ENCODE measurements at regions not wholly inside any gene's neighbourhood (a gene's known extent, or its start where the extent isn't known, plus 50 kb on each side); places are given as distances from the start of the nearest gene placed in this dataset.

DNA sequence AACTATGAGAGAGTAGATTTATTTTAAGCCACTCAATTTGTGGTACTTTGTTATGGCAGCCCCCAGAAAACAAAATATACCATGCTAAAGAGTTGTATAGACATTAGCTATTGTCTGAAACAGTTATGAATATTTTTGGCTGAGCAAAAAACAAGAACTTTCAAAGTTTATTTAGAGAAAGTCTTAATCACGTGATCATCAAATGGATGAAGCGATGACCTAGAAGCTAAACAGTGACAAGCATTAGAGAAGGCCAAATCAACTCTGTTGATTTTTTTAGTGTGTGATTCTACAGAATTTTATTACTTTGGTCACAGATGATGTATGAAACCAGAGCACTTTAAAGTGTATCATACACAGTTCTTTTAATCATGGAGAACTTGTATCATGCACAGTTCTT is 1247.9 kb upstream of the MAP3K7 start:
- no peak overlapping the region for H3K4me2 ChIP-seq
- FAIRE-seq (no peak), DNase-seq (ENCODE audit: low read depth in 1 of 2, low spot score in 1 of 2) (no peak), ATAC-seq (no peak)
- ChIA-PET POLR2A (no interaction called here), CTCF (no interaction called here)
- no peaks in the 10 kb centered on the region for H3K4me1 ChIP-seq
- H3K9me3 ChIP-seq = no peaks in the 10 kb centered on the region
- H3K27ac ChIP-seq = no peak overlapping the region
- 4% methylated on average over 2 of the region's 2 CpGs for WGBS (ENCODE audit: missing lambda C conversion rate)
- no peak overlapping the region for H3K4me3 ChIP-seq
- TF ChIP-seq JUNB (IDR thresholded peaks at IDR 0.05) = no peak
- no peak for TF ChIP-seq CEBPB (IDR thresholded peaks at IDR 0.05)
- TF ChIP-seq MYC (IDR thresholded peaks at IDR 0.05; ENCODE audit: borderline replicate concordance, low read length) = no peak
- TF ChIP-seq NFE2L2 (conservative IDR thresholded peaks at IDR 0.05; ENCODE audit: low read length) = no peak
- TF ChIP-seq, protein P1, sequence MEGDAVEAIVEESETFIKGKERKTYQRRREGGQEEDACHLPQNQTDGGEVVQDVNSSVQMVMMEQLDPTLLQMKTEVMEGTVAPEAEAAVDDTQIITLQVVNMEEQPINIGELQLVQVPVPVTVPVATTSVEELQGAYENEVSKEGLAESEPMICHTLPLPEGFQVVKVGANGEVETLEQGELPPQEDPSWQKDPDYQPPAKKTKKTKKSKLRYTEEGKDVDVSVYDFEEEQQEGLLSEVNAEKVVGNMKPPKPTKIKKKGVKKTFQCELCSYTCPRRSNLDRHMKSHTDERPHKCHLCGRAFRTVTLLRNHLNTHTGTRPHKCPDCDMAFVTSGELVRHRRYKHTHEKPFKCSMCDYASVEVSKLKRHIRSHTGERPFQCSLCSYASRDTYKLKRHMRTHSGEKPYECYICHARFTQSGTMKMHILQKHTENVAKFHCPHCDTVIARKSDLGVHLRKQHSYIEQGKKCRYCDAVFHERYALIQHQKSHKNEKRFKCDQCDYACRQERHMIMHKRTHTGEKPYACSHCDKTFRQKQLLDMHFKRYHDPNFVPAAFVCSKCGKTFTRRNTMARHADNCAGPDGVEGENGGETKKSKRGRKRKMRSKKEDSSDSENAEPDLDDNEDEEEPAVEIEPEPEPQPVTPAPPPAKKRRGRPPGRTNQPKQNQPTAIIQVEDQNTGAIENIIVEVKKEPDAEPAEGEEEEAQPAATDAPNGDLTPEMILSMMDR (IDR thresholded peaks at IDR 0.05) = no peak
- no peak for TF ChIP-seq SMC3 (IDR thresholded peaks at IDR 0.05)
- TF ChIP-seq, protein P2, sequence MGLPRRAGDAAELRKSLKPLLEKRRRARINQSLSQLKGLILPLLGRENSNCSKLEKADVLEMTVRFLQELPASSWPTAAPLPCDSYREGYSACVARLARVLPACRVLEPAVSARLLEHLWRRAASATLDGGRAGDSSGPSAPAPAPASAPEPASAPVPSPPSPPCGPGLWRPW (IDR thresholded peaks at IDR 0.05) = no peak
- no peak for TF ChIP-seq KDM1A (IDR thresholded peaks at IDR 0.05; ENCODE audit: low read depth)
- TF ChIP-seq, protein P3, sequence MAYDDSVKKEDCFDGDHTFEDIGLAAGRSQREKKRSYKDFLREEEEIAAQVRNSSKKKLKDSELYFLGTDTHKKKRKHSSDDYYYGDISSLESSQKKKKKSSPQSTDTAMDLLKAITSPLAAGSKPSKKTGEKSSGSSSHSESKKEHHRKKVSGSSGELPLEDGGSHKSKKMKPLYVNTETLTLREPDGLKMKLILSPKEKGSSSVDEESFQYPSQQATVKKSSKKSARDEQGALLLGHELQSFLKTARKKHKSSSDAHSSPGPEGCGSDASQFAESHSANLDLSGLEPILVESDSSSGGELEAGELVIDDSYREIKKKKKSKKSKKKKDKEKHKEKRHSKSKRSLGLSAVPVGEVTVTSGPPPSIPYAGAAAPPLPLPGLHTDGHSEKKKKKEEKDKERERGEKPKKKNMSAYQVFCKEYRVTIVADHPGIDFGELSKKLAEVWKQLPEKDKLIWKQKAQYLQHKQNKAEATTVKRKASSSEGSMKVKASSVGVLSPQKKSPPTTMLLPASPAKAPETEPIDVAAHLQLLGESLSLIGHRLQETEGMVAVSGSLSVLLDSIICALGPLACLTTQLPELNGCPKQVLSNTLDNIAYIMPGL (CRISPR knock-in tag; IDR thresholded peaks at IDR 0.05; ENCODE audit: borderline replicate concordance) = no peak
- TF ChIP-seq MAZ (IDR thresholded peaks at IDR 0.05; ENCODE audit: borderline replicate concordance, low read depth, low read length) = no peak
- TF ChIP-seq PHF8 (IDR thresholded peaks at IDR 0.05; ENCODE audit: borderline replicate concordance, low read depth) = no peak
- TF ChIP-seq KDM5A (IDR thresholded peaks at IDR 0.05) = no peak
- TF ChIP-seq HOXA7 (CRISPR knock-in tag; IDR thresholded peaks at IDR 0.05) = no peak
- TF ChIP-seq POLR2AphosphoS2 (conservative IDR thresholded peaks at IDR 0.05; ENCODE audit: low read length) = no peak
- no peak for TF ChIP-seq RCOR1 (IDR thresholded peaks at IDR 0.05; ENCODE audit: low read depth, low read length)
- TF ChIP-seq RFX5 (IDR thresholded peaks at IDR 0.05) = no peak

DNA sequence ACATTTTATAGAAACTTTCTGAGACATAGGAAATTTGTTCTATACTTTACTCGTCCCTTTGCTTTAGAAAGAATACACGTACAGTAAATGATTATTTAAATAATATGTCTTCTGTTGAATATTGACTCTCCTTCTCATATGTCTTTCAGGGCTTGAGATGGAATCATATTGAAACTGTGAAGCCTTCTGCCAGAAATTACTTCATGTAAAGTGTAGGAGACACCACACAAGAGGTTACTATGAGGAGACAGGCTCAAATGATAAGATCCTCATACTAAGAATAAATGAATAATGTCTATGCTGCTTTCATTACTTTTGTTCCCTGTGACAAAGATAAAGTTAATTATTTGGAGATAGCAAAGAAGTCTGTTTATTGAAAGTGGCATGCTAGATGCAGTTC is 1240.3 kb upstream of the MAP3K7 start:
- 13% methylated on average over 2 of the region's 2 CpGs for WGBS (ENCODE audit: missing lambda C conversion rate)
- no peak overlapping the region for H3K4me3 ChIP-seq
- no peaks in the 10 kb centered on the region for H3K4me1 ChIP-seq
- ATAC-seq (no peak), FAIRE-seq (no peak), DNase-seq (ENCODE audit: low read depth in 1 of 2, low spot score in 1 of 2) (no peak)
- POLR2A ChIA-PET = no interaction called here
- CTCF ChIA-PET = no interaction called here
- no peak overlapping the region for H3K4me2 ChIP-seq
- no peaks in the 10 kb centered on the region for H3K9me3 ChIP-seq
- no peak overlapping the region for H3K27ac ChIP-seq
- TF ChIP-seq, protein P4, sequence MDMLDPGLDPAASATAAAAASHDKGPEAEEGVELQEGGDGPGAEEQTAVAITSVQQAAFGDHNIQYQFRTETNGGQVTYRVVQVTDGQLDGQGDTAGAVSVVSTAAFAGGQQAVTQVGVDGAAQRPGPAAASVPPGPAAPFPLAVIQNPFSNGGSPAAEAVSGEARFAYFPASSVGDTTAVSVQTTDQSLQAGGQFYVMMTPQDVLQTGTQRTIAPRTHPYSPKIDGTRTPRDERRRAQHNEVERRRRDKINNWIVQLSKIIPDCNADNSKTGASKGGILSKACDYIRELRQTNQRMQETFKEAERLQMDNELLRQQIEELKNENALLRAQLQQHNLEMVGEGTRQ (IDR thresholded peaks at IDR 0.05) = no peak
- no peak for TF ChIP-seq FOXS1 (CRISPR knock-in tag; IDR thresholded peaks at IDR 0.05)
- no peak for TF ChIP-seq HOXA7 (CRISPR knock-in tag; IDR thresholded peaks at IDR 0.05)
- TF ChIP-seq, protein P2 (IDR thresholded peaks at IDR 0.05) = no peak
- TF ChIP-seq CBX2 (IDR thresholded peaks at IDR 0.05; ENCODE audit: borderline replicate concordance, low read depth) = no peak

DNA sequence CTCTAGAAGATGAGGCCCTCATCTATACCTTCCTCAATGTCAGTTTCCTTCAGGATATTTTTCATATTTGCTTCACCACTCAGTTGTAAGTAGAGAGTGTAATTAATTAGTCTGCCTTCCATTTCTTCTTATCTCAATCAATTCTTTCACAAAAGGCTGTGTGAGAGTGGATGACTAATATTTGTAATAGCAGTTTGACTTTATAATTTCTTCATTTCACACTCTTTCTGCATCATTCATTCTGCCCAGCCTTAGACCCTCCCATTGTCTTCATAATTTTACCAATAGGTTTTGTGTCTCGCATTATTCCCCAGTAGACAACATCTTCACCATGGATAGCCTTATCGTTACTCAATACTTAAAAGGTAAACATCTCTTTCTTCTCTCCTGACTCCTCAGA is 1239.3 kb upstream of the MAP3K7 start:
- ATAC-seq (no peak), FAIRE-seq (no peak), DNase-seq (ENCODE audit: low read depth in 1 of 2, low spot score in 1 of 2) (no peak)
- no peak for TF ChIP-seq POLR2AphosphoS2 (conservative IDR thresholded peaks at IDR 0.05; ENCODE audit: low read length)
- TF ChIP-seq ZC3H11A (IDR thresholded peaks at IDR 0.05) = no peak
- TF ChIP-seq CHD2 (IDR thresholded peaks at IDR 0.05; ENCODE audit: low read length, partially characterized antibody) = no peak
- ChIA-PET CTCF (no interaction called here), POLR2A (interaction anchor here (0.7 kb wide), 1 partner anchor 1473 kb away, joined by 4 read pairs; no protein-coding TSS in a partner anchor)
- WGBS (ENCODE audit: missing lambda C conversion rate) = 7% methylated on average over 2 of the region's 2 CpGs
- no peak overlapping the region for H3K4me3 ChIP-seq
- no peak overlapping the region for H3K4me2 ChIP-seq
- H3K4me1 ChIP-seq = no peaks in the 10 kb centered on the region
- H3K9me3 ChIP-seq = no peaks in the 10 kb centered on the region
- H3K27ac ChIP-seq = no peak overlapping the region
